DLD1 (cell line): ENCODE measurements at regions not wholly inside any gene's neighbourhood (a gene's known extent, or its start where the extent isn't known, plus 50 kb on each side); places are given as distances from the start of the nearest gene placed in this dataset.
"Not testable (repeated sequence)": the region's sequence is repeated elsewhere in the genome, so short reads cannot be mapped to it uniquely, and the experiment has no call there.

ENCODE experiments used
- in situ Hi-C: cut with HindIII; loops from 2 replicates; pipeline ENCODE4 v1.10.0; 2017; ENCODE audit warnings: low sequenced_read_pairs

DNA sequence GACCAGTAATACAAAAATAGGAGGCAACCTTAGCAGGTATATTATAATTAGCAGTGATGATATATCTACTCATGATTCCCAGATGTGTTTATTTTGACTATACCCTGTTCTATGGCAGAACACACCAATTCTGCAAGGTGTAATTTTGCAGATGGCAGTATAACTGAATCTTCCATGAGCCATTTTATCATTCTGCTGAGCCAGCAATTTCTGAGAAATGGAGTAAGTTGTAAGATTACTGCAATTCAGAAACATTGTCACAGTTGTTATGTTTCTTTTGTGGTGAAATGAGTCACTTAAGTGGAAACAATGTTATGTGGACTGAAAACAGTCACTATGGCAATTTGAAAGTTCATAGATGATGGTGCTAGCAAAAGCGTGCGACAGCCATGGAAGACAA lies 63.7 kb upstream of the RIMS1 start:
- in situ Hi-C loops: no loop called here

DNA sequence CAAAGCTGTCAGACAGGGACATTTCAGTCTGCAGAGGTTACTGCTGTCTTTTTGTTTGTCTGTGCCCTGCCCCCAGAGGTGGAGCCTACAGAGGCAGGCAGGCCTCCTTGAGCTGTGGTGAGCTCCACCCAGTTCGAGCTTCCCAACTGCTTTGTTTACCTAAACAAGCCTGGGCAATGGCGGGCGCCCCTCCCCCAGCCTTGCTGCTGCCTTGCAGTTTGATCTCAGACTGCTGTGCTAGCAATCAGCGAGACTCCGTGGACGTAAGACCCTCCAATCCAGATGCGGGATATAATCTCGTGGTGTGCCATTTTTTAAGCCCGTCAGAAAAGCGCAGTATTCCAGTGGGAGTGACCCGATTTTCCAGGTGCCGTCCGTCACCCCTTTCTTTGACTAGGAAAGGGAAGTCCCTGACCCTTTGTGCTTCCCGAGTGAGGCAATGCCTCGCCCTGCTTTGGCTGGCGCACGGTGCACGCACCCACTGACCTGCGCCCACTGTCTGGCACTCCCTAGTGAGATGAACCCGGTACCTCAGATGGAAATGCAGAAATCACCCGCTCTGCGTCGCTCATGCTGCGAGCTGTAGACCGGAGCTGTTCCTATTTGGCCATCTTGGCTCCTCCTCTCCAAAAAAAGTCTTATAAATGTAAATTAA lies 54.1 kb upstream of the RIMS1 start:
- in situ Hi-C loops: not testable (repeated sequence)
